Fibroblast of skin of left biceps (primary cell): ENCODE measurements at regions not wholly inside any gene's neighbourhood (a gene's known extent, or its start where the extent isn't known, plus 50 kb on each side); places are given as distances from the start of the nearest gene placed in this dataset.
"Not testable (repeated sequence)": the region's sequence is repeated elsewhere in the genome, so short reads cannot be mapped to it uniquely, and the experiment has no call there.

Experiments
- DNase-seq, 2 experiments: peaks; one replicate each; pipeline ENCODE4 v3.0.0-alpha.2; 2013; ENCODE audit warnings: low read depth in 2 of 2

DNA sequence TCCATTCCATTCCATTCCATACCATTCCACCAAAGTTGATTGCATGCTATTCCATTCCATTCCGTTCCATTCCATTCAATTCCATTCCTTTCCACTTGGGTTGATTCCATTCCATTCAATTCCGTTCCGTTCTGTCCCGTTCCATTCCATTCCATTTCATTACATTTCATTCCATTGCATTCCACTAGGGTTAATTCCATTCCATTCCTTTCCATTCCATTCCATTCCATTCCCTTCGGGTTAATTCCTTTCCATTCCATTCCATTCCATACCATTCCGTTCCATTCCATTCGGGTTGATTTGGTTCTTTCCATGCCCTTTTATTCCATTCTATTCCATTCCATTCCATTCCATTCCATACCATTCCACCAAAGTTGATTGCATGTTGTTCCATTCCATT, 131.9 kb downstream of the CWH43 start:
- DNase-seq: not testable (repeated sequence)

DNA sequence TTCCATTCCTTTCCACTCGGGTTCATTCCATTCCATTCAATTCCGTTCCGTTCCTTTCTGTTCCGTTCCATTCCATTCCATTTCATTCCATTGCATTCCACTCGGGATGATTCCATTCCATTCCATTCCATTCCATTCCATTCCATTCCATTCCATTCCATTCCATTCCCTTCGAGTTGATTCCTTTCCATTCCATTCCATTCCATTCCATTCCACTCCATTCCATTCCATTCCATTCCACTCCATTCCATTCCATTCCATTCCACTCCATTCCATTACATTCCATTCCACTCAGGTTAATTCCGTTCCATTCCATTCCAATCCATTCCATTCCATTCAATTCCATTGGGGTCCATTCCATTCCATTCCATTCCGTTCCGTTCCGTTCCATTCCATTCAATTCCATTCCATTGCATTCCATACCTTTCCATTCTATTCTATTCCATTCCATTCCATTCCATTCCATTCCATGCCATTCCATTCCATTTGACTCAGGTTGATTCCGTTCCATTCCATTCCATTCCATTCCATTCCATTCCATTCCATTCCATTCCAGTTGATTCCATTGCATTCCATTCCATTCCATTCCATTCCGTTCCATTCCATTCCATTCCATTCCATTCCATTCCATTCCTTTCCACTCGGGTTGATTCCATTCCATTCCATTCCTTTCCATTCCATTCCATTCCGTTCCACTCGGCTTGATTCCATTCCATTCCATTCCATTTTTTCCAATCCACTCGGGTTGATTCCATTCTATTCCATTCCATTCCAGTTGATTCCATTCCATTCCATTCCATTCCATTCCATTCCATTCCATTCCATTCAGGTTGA, 132.5 kb downstream of the CWH43 start:
- DNase-seq: not testable (repeated sequence)

DNA sequence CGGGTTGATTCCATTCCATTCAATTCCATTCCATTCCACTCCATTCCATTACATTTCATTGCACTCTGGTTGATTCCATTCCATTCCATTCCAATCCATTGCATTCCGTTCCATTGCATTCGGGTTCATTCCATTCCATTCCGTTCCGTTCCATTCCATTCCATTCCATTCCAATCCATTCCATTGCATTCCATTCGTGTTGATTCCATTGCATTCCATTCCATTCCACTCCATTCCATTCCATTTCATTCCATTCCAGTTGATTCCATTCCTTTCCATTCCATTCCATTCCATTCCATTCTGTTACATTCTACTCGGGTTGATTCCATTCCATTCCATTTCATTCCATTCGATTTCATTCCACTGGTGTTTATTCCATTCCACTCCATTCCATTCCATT, 133.3 kb downstream of the CWH43 start:
- not testable (repeated sequence) for DNase-seq

DNA sequence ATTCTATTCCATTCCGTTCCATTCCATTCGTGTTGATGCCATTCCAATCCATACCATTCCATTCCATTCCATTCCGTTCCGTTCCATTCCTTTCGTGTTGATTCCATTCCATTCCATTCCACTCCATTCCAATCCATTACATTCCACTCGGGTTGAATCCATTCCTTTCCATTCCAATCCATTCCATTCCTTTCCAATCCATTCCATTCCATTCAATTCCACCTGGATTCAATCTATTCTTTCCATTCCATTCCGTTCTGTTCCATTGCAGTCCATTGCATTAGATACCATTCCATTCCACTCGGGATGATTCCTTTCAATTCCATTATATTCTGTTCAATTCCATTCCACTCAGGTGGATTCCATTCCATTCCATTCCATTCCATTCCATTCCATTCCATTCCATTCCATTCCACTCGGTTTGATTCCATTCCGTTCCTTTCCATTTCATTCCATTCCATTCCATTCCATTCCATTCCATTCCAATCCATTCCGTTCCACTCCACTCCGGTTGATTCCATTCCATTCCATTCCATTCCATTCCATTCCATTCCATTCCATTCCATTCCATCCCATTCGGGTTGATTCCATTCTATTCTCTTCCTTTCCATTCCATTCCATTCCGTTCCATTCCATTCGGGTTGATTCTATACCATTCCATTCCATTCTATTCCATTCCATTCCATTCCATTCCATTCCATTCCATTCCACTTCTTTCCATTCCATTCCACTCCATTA, 134.1 kb downstream of the CWH43 start:
- not testable (repeated sequence) for DNase-seq

DNA sequence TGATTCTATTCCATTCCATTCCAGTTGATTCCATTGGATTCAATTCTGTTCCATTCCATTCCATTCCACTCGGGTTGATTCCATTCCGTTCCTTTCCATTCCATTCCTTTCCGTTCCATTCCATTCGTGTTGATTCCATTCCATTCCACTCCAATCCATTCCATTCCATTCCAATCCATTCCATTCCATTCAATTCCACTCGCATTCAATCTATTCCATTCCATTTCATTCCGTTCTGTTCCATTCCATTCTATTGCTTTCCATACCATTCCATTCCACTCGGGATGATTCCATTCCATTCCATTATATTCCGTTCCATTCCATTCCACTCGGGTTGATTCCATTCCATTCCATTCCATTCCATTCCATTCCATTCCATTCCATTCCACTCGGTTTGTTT, 134.7 kb downstream of the CWH43 start:
- DNase-seq: peak in 1 of 2 experiments; percentile 23

DNA sequence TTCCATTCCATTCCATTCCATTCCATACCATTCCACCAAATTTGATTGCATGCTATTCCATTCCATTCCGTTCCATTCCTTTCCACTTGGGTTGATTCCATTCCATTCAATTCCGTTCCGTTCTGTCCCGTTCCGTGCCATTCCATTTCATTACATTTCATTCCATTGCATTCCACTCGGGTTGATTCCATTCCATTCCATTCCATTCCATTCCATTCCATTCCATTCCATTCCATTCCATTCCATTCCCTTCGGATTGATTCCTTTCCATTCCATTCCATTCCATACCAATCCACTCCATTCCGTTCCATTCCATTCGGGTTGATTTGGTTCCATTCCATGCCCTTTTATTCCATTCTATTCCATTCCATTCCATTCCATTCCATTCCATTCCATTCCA, 140.4 kb downstream of the CWH43 start:
- DNase-seq: not testable (repeated sequence)

DNA sequence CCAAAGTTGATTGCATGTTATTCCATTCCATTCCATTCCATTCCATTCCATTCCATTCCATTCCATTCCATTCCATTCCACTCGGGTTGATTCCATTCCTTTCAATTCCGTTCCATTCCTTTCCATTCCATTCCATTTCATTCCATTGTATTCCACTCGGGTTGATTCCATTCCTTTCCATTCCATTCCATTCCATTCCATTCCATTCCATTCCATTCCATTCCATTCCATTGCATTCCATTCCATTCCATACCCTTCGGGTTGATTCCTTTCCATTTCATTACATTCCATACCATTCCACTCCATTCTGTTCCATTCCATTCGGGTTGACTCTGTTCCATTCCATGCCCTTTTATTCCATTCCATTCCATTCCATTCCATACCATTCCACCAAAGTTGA, 140.8 kb downstream of the CWH43 start:
- not testable (repeated sequence) for DNase-seq

DNA sequence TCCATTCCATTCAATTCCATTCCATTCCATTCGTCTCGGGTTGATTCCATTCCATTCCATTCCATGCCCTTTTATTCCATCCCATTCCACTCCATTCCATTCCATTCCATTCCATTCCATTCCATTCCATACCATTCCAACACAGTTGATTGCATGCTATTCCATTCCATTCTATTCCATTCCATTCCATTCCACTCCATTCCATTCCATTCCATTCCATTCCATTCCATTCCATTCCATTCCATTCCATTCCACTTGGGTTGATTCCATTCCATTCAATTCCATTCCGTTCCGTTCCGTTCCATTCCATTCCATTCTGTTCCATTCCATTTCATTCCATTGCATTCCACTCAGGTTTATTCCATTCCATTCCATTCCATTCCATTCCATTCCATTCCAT, 143.3 kb downstream of the CWH43 start:
- DNase-seq: not testable (repeated sequence)

DNA sequence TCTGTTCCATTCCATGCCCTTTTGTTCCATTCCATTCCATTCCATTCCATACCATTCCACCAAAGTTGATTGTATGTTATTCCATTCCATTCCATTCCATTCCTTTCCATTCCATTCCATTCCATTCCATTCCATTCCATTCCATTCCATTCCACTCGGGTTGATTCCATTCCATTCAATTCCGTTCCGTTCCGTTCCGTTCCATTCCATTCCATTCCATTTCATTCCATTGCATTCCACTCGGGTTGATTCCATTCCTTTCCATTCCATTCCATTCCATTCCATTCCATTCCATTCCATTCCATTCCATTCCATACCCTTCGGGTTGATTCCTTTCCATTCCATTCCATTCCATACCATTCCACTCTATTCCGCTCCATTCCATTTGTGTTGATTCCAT, 143.8 kb downstream of the CWH43 start:
- not testable (repeated sequence) for DNase-seq

DNA sequence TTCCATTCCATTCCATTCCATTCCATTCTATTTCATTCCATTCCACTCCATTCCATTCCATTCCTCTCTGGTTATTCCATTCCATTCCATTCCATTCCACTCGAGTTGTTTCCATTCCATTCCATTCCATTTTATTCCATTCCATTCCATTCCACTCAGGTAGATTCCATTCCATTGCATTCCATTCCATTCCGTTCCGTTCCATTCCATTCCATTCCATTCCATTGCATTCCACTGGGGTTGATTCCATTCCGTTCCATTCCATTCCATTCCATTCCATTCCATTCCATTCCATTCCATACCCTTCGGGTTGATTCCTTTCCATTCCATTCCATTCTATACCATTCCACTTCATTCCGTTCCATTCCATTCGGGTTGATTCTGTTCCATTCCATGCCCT, 144.6 kb downstream of the CWH43 start:
- not testable (repeated sequence) for DNase-seq

DNA sequence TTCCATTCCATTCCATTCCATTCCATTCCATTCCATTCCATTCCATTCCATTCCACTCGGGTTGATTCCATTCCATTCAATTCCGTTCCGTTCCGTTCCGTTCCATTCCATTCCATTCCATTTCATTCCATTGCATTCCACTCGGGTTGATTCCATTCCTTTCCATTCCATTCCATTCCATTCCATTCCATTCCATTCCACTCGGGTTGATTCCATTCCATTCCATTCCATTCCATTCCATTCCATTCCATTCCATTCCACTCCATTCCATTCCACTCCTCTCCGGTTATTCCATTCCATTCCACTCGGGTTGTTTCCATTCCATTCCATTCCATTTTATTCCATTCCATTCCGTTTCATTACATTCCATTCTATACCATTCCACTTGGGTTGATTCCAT, 151.0 kb downstream of the CWH43 start:
- DNase-seq: not testable (repeated sequence)

DNA sequence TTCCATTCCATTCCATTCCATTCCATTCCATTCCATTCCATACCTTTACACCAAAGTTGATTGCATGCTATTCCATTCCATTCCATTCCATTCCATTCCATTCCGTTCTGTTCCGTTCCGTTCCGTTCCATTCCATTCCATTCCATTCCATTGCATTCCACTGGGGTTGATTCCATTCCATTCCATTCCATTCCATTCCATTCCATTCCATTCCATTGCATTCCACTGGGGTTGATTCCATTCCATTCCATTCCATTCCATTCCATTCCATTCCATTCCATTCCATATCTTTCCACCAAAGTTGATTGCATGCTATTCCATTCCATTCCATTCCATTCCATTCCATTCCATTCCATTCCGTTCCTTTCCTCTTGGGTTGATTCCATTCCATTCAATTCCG, 151.9 kb downstream of the CWH43 start:
- DNase-seq: not testable (repeated sequence)

DNA sequence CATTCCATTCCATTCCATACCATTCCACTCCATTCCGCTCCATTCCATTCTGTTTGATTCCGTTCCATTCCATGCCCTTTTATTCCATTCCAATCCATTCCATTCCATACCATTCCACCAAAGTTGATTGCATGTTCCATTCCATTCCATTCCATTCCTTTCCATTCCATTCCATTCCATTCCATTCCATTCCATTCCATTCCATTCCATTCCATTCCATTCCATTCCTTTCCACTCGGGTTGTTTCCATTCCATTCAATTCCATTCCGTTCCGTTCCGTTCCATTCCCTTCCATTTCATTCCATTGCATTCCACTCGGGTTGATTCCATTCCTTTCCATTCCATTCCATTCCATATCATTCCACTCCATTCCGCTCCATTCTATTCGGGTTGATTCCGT, 152.7 kb downstream of the CWH43 start:
- not testable (repeated sequence) for DNase-seq

DNA sequence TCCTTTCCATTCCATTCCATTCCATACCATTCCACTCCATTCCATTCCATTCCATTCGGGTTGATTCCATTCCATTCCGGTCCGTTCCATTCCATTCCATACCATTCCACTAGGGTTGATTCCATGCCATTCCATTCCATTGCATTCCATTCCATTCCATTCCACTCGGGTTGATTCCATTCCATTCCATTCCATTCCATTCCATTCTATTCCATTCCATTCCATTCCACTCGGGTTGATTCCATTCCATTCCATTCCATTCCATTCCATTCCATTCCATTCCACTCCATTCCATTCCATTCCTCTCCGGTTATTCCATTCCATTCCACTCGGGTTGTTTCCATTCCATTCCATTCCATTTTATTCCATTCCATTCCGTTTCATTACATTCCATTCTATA, 153.4 kb downstream of the CWH43 start:
- not testable (repeated sequence) for DNase-seq

DNA sequence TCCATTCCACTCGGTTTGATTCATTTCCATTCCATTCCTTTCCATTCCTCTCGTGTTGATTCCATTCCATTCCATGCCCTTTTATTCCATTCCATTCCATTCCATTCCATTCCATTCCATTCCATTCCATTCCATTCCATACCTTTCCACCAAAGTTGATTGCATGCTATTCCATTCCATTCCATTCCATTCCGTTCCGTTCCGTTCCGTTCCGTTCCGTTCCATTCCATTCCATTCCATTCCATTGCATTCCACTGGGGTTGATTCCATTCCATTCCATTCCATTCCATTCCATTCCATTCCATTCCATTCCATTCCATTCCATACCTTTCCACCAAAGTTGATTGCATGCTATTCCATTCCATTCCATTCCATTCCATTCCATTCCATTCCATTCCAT, 154.3 kb downstream of the CWH43 start:
- DNase-seq: not testable (repeated sequence)

DNA sequence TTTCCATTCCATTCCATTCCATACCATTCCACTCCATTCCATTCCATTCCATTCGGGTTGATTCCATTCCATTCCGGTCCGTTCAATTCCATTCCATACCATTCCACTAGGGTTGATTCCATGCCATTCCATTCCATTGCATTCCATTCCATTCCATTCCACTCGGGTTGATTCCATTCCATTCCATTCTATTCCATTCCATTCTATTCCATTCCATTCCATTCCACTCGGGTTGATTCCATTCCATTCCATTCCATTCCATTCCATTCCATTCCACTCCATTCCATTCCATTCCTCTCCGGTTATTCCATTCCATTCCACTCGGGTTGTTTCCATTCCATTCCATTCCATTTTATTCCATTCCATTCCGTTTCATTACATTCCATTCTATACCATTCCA, 155.9 kb downstream of the CWH43 start:
- not testable (repeated sequence) for DNase-seq

DNA sequence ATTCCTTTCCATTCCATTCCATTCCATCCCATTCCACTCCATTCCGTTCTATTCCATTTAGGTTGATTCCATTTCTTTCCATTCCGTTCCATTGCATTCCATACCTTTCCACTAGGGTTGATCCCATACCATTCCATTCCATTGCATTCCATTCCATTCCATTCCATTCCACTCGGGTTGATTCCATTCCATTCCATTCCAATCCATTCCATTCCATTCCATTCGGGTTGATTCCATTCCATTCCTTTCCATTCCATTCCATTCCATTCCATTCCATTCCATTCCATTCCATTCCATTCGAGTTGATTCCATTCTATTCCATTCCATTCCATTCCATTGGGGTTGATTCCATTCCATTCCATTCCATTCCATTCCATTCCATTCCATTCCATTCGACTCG, 161.1 kb downstream of the CWH43 start:
- not testable (repeated sequence) for DNase-seq

DNA sequence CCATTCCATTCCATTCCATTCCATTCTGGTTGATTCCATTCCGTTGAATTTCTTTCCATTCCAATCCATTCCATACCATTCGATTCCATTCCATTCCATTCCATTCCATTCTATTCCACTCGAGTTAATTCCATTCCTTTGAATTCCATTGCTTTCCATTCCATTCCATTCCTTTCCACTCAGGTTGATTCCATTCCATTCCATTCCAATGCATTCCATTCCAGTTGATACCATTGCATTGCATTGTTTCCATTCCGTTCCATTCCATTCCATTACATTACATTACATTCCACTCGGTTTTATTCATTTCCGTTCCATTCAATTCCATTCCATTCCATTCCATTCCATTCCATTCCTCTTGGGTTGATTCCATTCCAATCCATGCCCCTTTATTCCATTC, 161.5 kb downstream of the CWH43 start:
- not testable (repeated sequence) for DNase-seq

DNA sequence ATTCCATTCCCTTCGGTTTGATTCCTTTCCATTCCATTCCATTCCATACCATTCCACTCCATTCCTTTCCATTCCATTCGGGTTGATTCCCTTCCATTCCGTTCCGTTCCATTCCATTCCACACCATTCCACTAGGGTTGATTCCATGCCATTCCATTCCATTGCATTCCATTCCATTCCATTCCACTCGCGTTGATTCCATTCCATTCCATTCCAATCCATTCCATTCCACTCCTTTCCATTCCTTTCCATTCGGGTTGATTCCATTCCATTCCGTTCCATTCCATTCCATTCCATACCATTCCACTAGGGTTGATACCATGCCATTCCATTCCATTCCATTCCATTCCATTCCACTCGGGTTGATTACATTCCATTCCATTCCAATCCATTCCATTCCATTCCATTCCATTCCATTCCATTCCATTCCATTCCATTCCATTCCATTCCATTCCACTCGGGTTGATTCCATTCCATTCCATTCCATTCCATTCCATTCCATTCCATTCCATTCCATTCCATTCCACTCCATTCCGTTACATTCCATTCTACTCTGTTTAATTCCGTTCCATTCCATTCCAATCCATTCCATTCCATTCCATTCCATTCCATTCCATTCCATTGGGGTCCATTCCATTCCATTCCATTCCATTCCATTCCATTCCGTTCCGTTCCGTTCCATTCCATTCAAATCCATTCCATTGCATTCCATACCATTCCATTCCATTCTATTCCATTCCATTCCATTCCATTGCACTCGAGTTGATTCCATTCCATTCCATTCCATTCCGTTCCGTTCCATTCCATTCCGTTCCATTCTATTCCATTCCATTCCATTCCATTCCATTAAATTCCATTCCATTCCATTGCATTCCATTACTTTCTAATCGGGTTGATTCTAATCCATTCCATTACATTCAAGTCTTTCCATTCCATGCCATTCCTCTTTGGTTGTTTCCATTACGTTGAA, 163.2 kb downstream of the CWH43 start:
- peak; percentile 43 to 44 for DNase-seq

DNA sequence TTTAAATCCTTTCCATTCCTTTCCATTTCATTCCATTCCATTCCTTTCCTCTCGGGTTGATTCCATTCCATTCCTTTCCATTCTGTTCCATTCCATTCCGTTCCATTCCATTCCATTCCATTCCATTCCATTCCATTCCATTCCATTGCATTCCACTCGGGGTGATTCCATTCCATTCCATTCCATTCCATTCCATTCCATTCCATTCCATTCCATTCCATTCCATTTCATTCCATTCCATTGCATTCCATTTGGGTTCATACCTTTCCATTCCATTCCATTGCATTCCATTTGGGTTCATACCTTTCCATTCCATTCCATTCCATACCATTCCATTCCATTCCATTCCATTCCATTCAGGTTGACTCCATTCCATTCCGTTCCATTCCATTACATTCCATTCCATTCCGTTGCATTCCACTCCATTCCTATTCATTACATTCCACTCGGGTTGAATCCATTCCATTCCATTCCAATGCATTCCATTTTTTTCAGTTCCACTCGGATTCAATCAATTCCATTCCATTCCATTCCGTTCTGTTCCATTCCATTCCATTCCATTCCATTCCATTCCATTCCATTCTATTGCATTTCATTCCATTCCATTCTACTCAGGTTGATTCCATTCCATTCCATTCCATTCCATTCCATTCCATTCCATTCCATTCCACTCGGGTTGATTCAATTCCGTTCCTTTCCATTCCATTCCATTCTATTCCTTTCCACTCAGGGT, 164.4 kb downstream of the CWH43 start:
- DNase-seq: not testable (repeated sequence)

DNA sequence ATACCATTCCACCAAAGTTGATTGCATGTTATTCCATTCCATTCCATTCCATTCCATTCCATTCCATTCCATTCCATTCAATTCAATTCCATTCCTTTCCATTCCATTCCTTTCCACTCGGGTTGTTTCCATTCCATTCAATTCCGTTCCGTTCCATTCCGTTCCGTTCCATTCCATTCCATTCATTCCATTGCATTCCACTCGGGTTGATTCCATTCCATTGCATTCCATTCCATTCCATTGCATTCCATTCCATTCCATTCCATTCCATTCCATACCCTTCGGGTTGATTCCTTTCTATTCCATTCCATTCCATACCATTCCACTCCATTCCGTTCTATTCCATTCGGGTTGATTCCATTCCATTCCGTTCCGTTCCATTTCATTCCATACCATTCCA, 166.9 kb downstream of the CWH43 start:
- not testable (repeated sequence) for DNase-seq
